Hepatocyte (in vitro differentiated cells): ENCODE measurements at regions not wholly inside any gene's neighbourhood (a gene's known extent, or its start where the extent isn't known, plus 50 kb on each side); places are given as distances from the start of the nearest gene placed in this dataset.

Source experiments
- DNase-seq: peaks from one replicate; pipeline ENCODE4 v3.0.0-alpha.2; 2016; ENCODE audit warnings: low spot score
- H2AFZ ChIP-seq: fragments of 200-600 bp; sonication (generic); 2 replicates; pipeline ENCODE4 v1.6.0; 2016; ENCODE audit warnings: antibody characterized with exemption, mild to moderate bottlenecking
- H3K27ac ChIP-seq: fragments of 200-600 bp; sonication (generic); 2 replicates; pipeline ENCODE4 v1.5.1; 2016; ENCODE audit warnings: mild to moderate bottlenecking
- H3K27me3 ChIP-seq: fragments of 200-600 bp; sonication (generic); 2 replicates; pipeline ENCODE4 v1.6.1; 2016
- H3K36me3 ChIP-seq: fragments of 200-600 bp; sonication (generic); replicated peaks from 2 replicates; pipeline ENCODE4 v1.5.1; 2016; ENCODE audit warnings: low read depth; ENCODE audit not compliant: insufficient read depth
- H3K4me1 ChIP-seq: fragments of 200-600 bp; sonication (generic); 2 replicates; pipeline ENCODE4 v1.5.1; 2016; ENCODE audit warnings: mild to moderate bottlenecking, moderate library complexity; ENCODE audit not compliant: insufficient read depth
- H3K4me2 ChIP-seq: fragments of 200-600 bp; sonication (generic); 2 replicates; pipeline ENCODE4 v1.6.0; 2016
- H3K4me3 ChIP-seq: fragments of 200-600 bp; sonication (generic); 2 replicates; pipeline ENCODE4 v1.5.1; 2016; ENCODE audit warnings: mild to moderate bottlenecking
- H3K79me2 ChIP-seq: fragments of 200-600 bp; sonication (generic); 2 replicates; pipeline ENCODE4 v1.6.0; 2017; ENCODE audit warnings: mild to moderate bottlenecking
- H3K9me2 ChIP-seq: fragments of 200-600 bp; sonication (generic); replicated peaks from 2 replicates; pipeline ENCODE4 v1.6.0; 2017; ENCODE audit warnings: mild to moderate bottlenecking; ENCODE audit not compliant: insufficient read depth
- H3K9me3 ChIP-seq: fragments of 200-600 bp; sonication (generic); 2 replicates; pipeline ENCODE4 v1.5.1; 2016; ENCODE audit warnings: low read depth, mild to moderate bottlenecking
- H4K20me1 ChIP-seq: fragments of 200-600 bp; sonication (generic); 2 replicates; pipeline ENCODE4 v1.6.0; 2016; ENCODE audit warnings: mild to moderate bottlenecking; ENCODE audit not compliant: insufficient read depth, poor library complexity, severe bottlenecking
- EZH2 ChIP-seq: fragments of 200-600 bp; sonication (generic); IDR thresholded peaks from 2 replicates; pipeline ENCODE4 v1.6.1; 2016; ENCODE audit warnings: antibody characterized with exemption, mild to moderate bottlenecking, borderline replicate concordance
- EZH2phosphoT487 ChIP-seq: fragments of 200-600 bp; sonication (generic); IDR thresholded peaks from one replicate; pipeline ENCODE4 v1.6.1; 2018; ENCODE audit warnings: antibody characterized with exemption, mild to moderate bottlenecking, low read depth, moderate library complexity; ENCODE audit not compliant: unreplicated experiment, severe bottlenecking
- WGBS: methylation state at CpG from one replicate; pipeline ENCODE4 v1.1.6; 2016; ENCODE audit warnings: low lambda C conversion rate; ENCODE audit errors: missing lambda C conversion rate; 5-methylcytosine and 5-hydroxymethylcytosine counted together
- TF ChIP-seq, protein P1 (sequence below): fragments of 200-600 bp; sonication (generic); IDR thresholded peaks from 2 replicates; pipeline ENCODE4 v1.5.1; 2016; ENCODE audit warnings: antibody characterized with exemption, mild to moderate bottlenecking; ENCODE audit not compliant: poor library complexity

GRCh38 chr9:100879884-100880283, 148.6 kb upstream of the PLPPR1 start:
- Histone ChIP-seq H3K27ac (no peak overlapping the region), H3K9me3 (no peaks in the 10 kb centered on the region), H3K4me1 (no peaks in the 10 kb centered on the region), H2AFZ (no peak overlapping the region), H4K20me1 (no peaks in the 10 kb centered on the region), H3K9me2 (no peaks in the 10 kb centered on the region), H3K36me3 (no peaks in the 10 kb centered on the region), H3K79me2 (no peaks in the 10 kb centered on the region), H3K4me3 (no peak overlapping the region), H3K4me2 (no peak overlapping the region), H3K27me3 (no peaks in the 10 kb centered on the region)
- no peak for DNase-seq
- TF ChIP-seq EZH2phosphoT487 (no peak), EZH2 (no peak)
- TF ChIP-seq, protein P1, sequence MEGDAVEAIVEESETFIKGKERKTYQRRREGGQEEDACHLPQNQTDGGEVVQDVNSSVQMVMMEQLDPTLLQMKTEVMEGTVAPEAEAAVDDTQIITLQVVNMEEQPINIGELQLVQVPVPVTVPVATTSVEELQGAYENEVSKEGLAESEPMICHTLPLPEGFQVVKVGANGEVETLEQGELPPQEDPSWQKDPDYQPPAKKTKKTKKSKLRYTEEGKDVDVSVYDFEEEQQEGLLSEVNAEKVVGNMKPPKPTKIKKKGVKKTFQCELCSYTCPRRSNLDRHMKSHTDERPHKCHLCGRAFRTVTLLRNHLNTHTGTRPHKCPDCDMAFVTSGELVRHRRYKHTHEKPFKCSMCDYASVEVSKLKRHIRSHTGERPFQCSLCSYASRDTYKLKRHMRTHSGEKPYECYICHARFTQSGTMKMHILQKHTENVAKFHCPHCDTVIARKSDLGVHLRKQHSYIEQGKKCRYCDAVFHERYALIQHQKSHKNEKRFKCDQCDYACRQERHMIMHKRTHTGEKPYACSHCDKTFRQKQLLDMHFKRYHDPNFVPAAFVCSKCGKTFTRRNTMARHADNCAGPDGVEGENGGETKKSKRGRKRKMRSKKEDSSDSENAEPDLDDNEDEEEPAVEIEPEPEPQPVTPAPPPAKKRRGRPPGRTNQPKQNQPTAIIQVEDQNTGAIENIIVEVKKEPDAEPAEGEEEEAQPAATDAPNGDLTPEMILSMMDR = no peak
- 93% methylated on average over 1 of the region's 1 CpG for WGBS

GRCh38 chr9:100880284-100880683, 148.2 kb upstream of the PLPPR1 start:
- Histone ChIP-seq H3K27me3 (no peaks in the 10 kb centered on the region), H3K4me3 (no peak overlapping the region), H2AFZ (no peak overlapping the region), H4K20me1 (no peaks in the 10 kb centered on the region), H3K9me2 (no peaks in the 10 kb centered on the region), H3K27ac (no peak overlapping the region), H3K79me2 (no peaks in the 10 kb centered on the region), H3K4me2 (no peak overlapping the region), H3K36me3 (no peaks in the 10 kb centered on the region), H3K4me1 (no peaks in the 10 kb centered on the region), H3K9me3 (no peaks in the 10 kb centered on the region)
- TF ChIP-seq, protein P1 = no peak
- no peak for TF ChIP-seq EZH2
- no peak for TF ChIP-seq EZH2phosphoT487
- no peak for DNase-seq
- 100% methylated on average over 2 of the region's 2 CpGs for WGBS

DNA sequence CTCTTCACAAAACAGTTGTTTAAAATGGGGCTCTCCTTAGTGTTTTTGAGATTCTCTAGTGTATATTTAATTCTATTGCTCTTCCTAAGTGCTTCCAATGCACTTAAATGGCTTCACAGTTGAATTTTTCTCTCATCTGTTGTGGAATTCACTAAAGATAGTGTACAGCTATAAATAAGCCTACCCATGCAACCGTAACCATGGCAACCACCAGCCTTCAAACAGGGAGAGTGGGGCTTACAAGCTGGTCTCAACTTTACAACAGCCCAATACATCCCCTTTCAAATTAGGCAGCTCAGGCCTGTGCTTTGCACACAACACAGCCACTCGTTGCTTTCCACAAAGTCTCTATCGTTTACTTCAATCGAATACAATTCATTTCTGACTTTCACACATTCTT, 144.0 kb upstream of the PLPPR1 start:
- DNase-seq = peak; percentile 11
- Histone ChIP-seq H3K27me3 (no peaks in the 10 kb centered on the region), H3K9me2 (no peaks in the 10 kb centered on the region), H3K36me3 (no peaks in the 10 kb centered on the region), H3K9me3 (no peaks in the 10 kb centered on the region), H3K79me2 (no peaks in the 10 kb centered on the region), H3K4me2 (no peak overlapping the region), H3K27ac (no peak overlapping the region), H4K20me1 (no peaks in the 10 kb centered on the region), H3K4me1 (no peaks in the 10 kb centered on the region), H3K4me3 (no peak overlapping the region), H2AFZ (no peak overlapping the region)
- no peak for TF ChIP-seq EZH2
- TF ChIP-seq, protein P1 = no peak
- TF ChIP-seq EZH2phosphoT487 = no peak
- WGBS = 60% methylated on average over 4 of the region's 4 CpGs

DNA sequence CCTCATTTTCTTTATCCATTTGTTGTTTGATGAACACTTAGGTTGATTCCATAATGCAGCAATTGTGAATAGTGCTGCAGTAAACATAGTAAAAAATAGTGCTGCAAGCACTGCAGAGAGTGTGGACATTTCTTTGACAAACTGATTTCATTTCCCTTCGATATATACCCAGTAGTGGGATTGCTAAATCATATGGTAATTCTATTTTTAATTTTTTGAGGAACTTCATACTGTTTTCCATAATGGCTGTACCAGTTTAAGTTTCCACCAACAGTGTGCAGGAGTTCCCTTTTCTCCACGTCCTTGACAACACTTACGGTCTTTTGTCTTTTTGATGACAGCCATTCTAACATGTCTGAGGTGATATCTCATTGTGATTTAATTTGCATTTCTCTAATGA, 138.2 kb upstream of the PLPPR1 start:
- no peaks in the 10 kb centered on the region for H3K9me2 ChIP-seq
- no peaks in the 10 kb centered on the region for H3K9me3 ChIP-seq
- no peaks in the 10 kb centered on the region for H3K27me3 ChIP-seq
- DNase-seq = no peak
- no peak overlapping the region for H2AFZ ChIP-seq
- WGBS = 86% methylated on average over 3 of the region's 3 CpGs
- no peak for TF ChIP-seq EZH2phosphoT487
- TF ChIP-seq EZH2 = no peak
- TF ChIP-seq, protein P1 = no peak
- H4K20me1 ChIP-seq = no peaks in the 10 kb centered on the region
- H3K79me2 ChIP-seq = no peaks in the 10 kb centered on the region
- no peak overlapping the region for H3K4me3 ChIP-seq
- H3K27ac ChIP-seq = no peak overlapping the region
- H3K4me1 ChIP-seq = no peaks in the 10 kb centered on the region
- no peak overlapping the region for H3K4me2 ChIP-seq
- H3K36me3 ChIP-seq = no peaks in the 10 kb centered on the region
